GM23338 (cell line): ENCODE measurements at regions not wholly inside any gene's neighbourhood (a gene's known extent, or its start where the extent isn't known, plus 50 kb on each side); places are given as distances from the start of the nearest gene placed in this dataset.

Experiments
- CREB1 ChIP-seq: fragments of 250-450 bp; sonication (Bioruptor Pico); IDR thresholded peaks from 2 replicates; pipeline ENCODE4 v1.5.0; 2020; ENCODE audit warnings: low read depth, mild to moderate bottlenecking, moderate library complexity
- CTCF ChIP-seq, 2 experiments: fragments of 200-600 bp in 1 of 2; sonication (generic) in 1 of 2; conservative IDR thresholded peaks; 2 replicates each; pipeline versions ENCODE4 v1.5.1 to v1.6.1; 2016 to 2017; ENCODE audit warnings: antibody characterized with exemption in 2 of 2, low read depth in 2 of 2, mild to moderate bottlenecking in 2 of 2, moderate library complexity in 1 of 2
- ETS1 ChIP-seq: IDR thresholded peaks from 2 replicates; pipeline ENCODE4 v1.6.1; 2016; ENCODE audit warnings: antibody characterized with exemption
- EZH2 ChIP-seq: fragments of 200-600 bp; sonication (generic); IDR thresholded peaks from one replicate; pipeline ENCODE4 v1.8.0; 2017; ENCODE audit warnings: antibody characterized with exemption, mild to moderate bottlenecking, low read depth; ENCODE audit not compliant: unreplicated experiment
- EZH2phosphoT487 ChIP-seq: fragments of 200-600 bp; sonication (generic); IDR thresholded peaks from one replicate; pipeline ENCODE4 v1.8.1; 2018; ENCODE audit warnings: antibody characterized with exemption; ENCODE audit not compliant: unreplicated experiment
- JUNB ChIP-seq: IDR thresholded peaks from one replicate; pipeline ENCODE4 v1.6.1; 2016; ENCODE audit warnings: antibody characterized with exemption; ENCODE audit not compliant: unreplicated experiment
- NANOG ChIP-seq: IDR thresholded peaks from 2 replicates; pipeline ENCODE4 v1.6.1; 2016; ENCODE audit warnings: antibody characterized with exemption, borderline replicate concordance
- POLR2AphosphoS5 ChIP-seq: IDR thresholded peaks from 2 replicates; pipeline ENCODE4 v1.6.1; 2016; ENCODE audit warnings: antibody characterized with exemption, low read depth
- REST ChIP-seq: IDR thresholded peaks from one replicate; pipeline ENCODE4 v1.6.1; 2018; ENCODE audit warnings: antibody characterized with exemption; ENCODE audit not compliant: unreplicated experiment
- STAT1 ChIP-seq: IDR thresholded peaks from one replicate; pipeline ENCODE4 v1.6.1; 2016; ENCODE audit warnings: antibody characterized with exemption; ENCODE audit not compliant: unreplicated experiment
- ZNF331 ChIP-seq: fragments of 250-450 bp; sonication (Bioruptor Pico); IDR thresholded peaks from 2 replicates; pipeline ENCODE4 v1.5.0; 2020; ENCODE audit warnings: low read depth, mild to moderate bottlenecking, moderate library complexity

GRCh38 chr16:86819533-86819892 lies 241.2 kb downstream of the FOXL1 start:
- TF ChIP-seq CTCF (conservative IDR thresholded peaks at IDR 0.05; ENCODE audit: low read depth in 2 of 2) (peak; percentile 4 to 23; a peak in 1 of 4 replicates), EZH2 (no peak), POLR2AphosphoS5 (no peak), CREB1 (no peak), ETS1 (no peak), NANOG (no peak), EZH2phosphoT487 (no peak), JUNB (no peak), REST (no peak), STAT1 (no peak), ZNF331 (no peak)
